Islet of Langerhans (tissue), 1 donor: ENCODE measurements at regions not wholly inside any gene's neighbourhood (a gene's known extent, or its start where the extent isn't known, plus 50 kb on each side); places are given as distances from the start of the nearest gene placed in this dataset.
"Not testable (repeated sequence)": the region's sequence is repeated elsewhere in the genome, so short reads cannot be mapped to it uniquely, and the experiment has no call there.

ENCODE experiments used
- FAIRE-seq: peaks from one replicate; lab custom pipeline; 2011; peaks lifted over from hg19 to GRCh38; lab: Jason Lieb, UNC

GRCh38 chr2:187994464-187995331 lies 297.0 kb upstream of the GULP1 start:
- FAIRE-seq, result no peak

GRCh38 chr2:187995556-187995955 lies 296.1 kb upstream of the GULP1 start:
- no peak for FAIRE-seq

- no peak for FAIRE-seq
Observed at GRCh38 chr2:187996630-187997029, 295.0 kb upstream of the GULP1 start.

- FAIRE-seq, result no peak
Observed at GRCh38 chr2:188000189-188000588, 291.5 kb upstream of the GULP1 start.

GRCh38 chr2:188003800-188004199 lies 287.9 kb upstream of the GULP1 start:
- peak; percentile 13 for FAIRE-seq

- FAIRE-seq, result no peak
Observed at GRCh38 chr2:188013767-188014166, 277.9 kb upstream of the GULP1 start.

GRCh38 chr2:188016917-188017316 lies 274.8 kb upstream of the GULP1 start:
- no peak for FAIRE-seq

GRCh38 chr2:188022389-188022788 lies 269.3 kb upstream of the GULP1 start:
- no peak for FAIRE-seq

GRCh38 chr2:188023035-188023434 lies 268.6 kb upstream of the GULP1 start:
- FAIRE-seq, result no peak

- no peak for FAIRE-seq
Observed at GRCh38 chr2:188024811-188025210, 266.9 kb upstream of the GULP1 start.

GRCh38 chr2:188028739-188029138 lies 262.9 kb upstream of the GULP1 start:
- FAIRE-seq, result no peak

GRCh38 chr2:188032306-188032705 lies 259.4 kb upstream of the GULP1 start:
- no peak for FAIRE-seq

- FAIRE-seq, result no peak
Observed at GRCh38 chr2:188032786-188033185, 258.9 kb upstream of the GULP1 start.

GRCh38 chr2:188033240-188033639 lies 258.4 kb upstream of the GULP1 start:
- not testable (repeated sequence) for FAIRE-seq

- FAIRE-seq, result not testable (repeated sequence)
Observed at GRCh38 chr2:188034102-188034501, 257.6 kb upstream of the GULP1 start.

- FAIRE-seq, result not testable (repeated sequence)
Observed at GRCh38 chr2:188035377-188035776, 256.3 kb upstream of the GULP1 start.

GRCh38 chr2:188036786-188037185 lies 254.9 kb upstream of the GULP1 start:
- not testable (repeated sequence) for FAIRE-seq

- FAIRE-seq, result no peak
Observed at GRCh38 chr2:188039307-188039706, 252.4 kb upstream of the GULP1 start.

- peak; percentile 64 for FAIRE-seq
Observed at GRCh38 chr2:188042412-188042811, 249.3 kb upstream of the GULP1 start.

- FAIRE-seq, result no peak
Observed at GRCh38 chr2:188045016-188045415, 246.7 kb upstream of the GULP1 start.

- FAIRE-seq, result no peak
Observed at GRCh38 chr2:188046437-188046836, 245.2 kb upstream of the GULP1 start.

GRCh38 chr2:188047735-188048134 lies 243.9 kb upstream of the GULP1 start:
- FAIRE-seq, result no peak

- no peak for FAIRE-seq
Observed at GRCh38 chr2:188050726-188051125, 240.9 kb upstream of the GULP1 start.

GRCh38 chr2:188051706-188052105 lies 240.0 kb upstream of the GULP1 start:
- no peak for FAIRE-seq
